Spinal cord (tissue), 9 donors: ENCODE measurements at regions not wholly inside any gene's neighbourhood (a gene's known extent, or its start where the extent isn't known, plus 50 kb on each side); places are given as distances from the start of the nearest gene placed in this dataset.

Source experiments
- DNase-seq, 6 donors: peaks; one replicate each; pipeline versions ENCODE4 v3.0.0 to v3.0.0-alpha.2; 2013 to 2015; ENCODE audit warnings: low spot score in 6 of 6, low read depth in 4 of 6
- H3K27ac ChIP-seq: one replicate; pipeline ENCODE4 v1.5.1; 2013; ENCODE audit warnings: low read depth, low read length, control low read depth
- H3K27me3 ChIP-seq: one replicate; pipeline ENCODE4 v1.6.1; 2013; ENCODE audit warnings: low read length; ENCODE audit not compliant: control insufficient read depth, insufficient read depth
- H3K36me3 ChIP-seq: one replicate; pipeline ENCODE4 v1.6.1; 2013; ENCODE audit warnings: low read length; ENCODE audit not compliant: control insufficient read depth, insufficient read depth
- H3K4me1 ChIP-seq: one replicate; pipeline ENCODE4 v1.6.1; 2013; ENCODE audit warnings: low read length; ENCODE audit not compliant: control insufficient read depth, insufficient read depth
- H3K4me3 ChIP-seq: one replicate; pipeline ENCODE4 v1.5.1; 2013; ENCODE audit warnings: low read depth, low read length, control low read depth
- H3K9me3 ChIP-seq: one replicate; pipeline ENCODE4 v1.6.1; 2013; ENCODE audit warnings: low read length; ENCODE audit not compliant: control insufficient read depth, insufficient read depth
- WGBS: methylation state at CpG from one replicate; pipeline ENCODE4 v1.1.5; 2013; ENCODE audit warnings: missing lambda C conversion rate; ENCODE audit not compliant: insufficient coverage; 5-methylcytosine and 5-hydroxymethylcytosine counted together
- donor health status: healthy.

DNA sequence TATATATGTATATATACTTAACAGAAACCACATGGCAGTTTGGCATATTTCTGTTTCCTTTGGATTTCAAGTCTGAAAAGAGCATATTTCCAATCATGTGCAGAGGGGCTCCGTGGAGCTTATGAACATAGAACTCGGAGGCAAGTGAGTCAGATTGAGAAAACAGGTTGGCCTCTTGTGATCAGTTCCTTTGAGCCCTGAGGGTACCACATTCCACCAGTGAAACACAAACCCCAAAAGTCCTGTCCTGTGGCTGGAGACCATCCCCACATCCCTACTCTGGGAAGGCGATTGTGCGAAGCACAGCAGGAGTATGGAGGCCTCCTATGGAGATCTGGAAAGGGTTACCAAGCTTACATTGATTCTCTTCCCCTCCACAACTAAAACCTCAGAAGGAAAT lies 196.7 kb upstream of the TMEM72 start:
- peaks cover 3% of the 10 kb centered on the region for H3K4me1 ChIP-seq
- H3K36me3 ChIP-seq = no peaks in the 10 kb centered on the region
- 55% methylated on average over 2 of the region's 4 CpGs for WGBS
- H3K27me3 ChIP-seq = no peaks in the 10 kb centered on the region
- no peak for DNase-seq
- H3K9me3 ChIP-seq = peaks cover 4% of the 10 kb centered on the region
- no peak overlapping the region for H3K4me3 ChIP-seq
- H3K27ac ChIP-seq = no peak overlapping the region

DNA sequence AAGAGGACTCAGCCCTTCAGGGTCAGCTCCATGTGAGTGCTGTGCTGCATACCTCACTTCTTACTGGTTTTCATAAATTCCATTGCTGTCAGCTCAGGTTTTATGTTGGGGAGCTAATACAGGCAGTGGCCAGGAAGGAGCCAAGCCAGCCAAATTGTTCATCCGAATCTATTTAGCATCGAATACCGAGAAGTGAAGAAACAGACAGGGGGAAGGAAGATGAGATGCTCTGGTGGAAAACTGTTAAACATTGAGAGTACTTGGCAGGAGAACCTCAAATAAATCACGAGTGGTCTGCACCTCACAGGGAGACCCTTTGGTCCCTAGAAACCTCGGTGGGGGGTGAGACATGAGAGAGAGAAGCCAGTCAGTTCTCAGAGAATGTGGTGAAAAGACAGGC lies 196.0 kb upstream of the TMEM72 start:
- H3K4me1 ChIP-seq = peaks cover 3% of the 10 kb centered on the region
- no peaks in the 10 kb centered on the region for H3K36me3 ChIP-seq
- no peak overlapping the region for H3K27ac ChIP-seq
- H3K4me3 ChIP-seq = no peak overlapping the region
- DNase-seq = no peak
- WGBS = 88% methylated on average over 1 of the region's 5 CpGs
- no peaks in the 10 kb centered on the region for H3K27me3 ChIP-seq
- H3K9me3 ChIP-seq = peaks cover 4% of the 10 kb centered on the region

DNA sequence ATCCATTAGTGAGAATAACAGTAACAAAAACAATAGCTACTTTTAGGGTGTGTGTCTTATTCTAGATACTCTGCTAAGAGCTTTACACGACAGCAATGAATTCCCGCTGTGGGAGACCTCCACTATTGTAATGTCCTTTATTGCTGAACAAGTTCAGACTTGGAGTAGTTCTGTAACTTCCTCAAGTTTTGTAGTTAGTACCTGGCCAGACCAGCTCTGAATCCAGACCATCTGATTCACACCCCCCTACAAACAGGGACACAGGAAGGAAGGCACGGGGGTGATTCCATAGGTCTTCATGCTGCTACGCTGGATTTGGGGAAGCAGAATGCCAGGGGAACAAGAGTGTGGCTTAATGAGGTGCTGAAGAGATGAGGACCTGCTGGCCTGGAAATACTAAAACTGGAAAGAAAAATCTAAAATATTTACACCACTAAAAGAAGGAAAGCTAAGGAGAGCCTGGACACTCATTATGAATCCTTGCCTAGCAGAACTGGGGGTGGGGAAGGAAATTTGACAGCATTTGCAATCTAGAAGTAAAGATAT lies 194.6 kb upstream of the TMEM72 start:
- no peaks in the 10 kb centered on the region for H3K27me3 ChIP-seq
- no peak for DNase-seq
- H3K4me1 ChIP-seq = peaks cover 3% of the 10 kb centered on the region
- H3K4me3 ChIP-seq = no peak overlapping the region
- H3K27ac ChIP-seq = no peak overlapping the region
- H3K36me3 ChIP-seq = no peaks in the 10 kb centered on the region
- peaks cover 4% of the 10 kb centered on the region for H3K9me3 ChIP-seq
- WGBS = no CpG with 5 or more reads among the region's 4 CpGs

DNA sequence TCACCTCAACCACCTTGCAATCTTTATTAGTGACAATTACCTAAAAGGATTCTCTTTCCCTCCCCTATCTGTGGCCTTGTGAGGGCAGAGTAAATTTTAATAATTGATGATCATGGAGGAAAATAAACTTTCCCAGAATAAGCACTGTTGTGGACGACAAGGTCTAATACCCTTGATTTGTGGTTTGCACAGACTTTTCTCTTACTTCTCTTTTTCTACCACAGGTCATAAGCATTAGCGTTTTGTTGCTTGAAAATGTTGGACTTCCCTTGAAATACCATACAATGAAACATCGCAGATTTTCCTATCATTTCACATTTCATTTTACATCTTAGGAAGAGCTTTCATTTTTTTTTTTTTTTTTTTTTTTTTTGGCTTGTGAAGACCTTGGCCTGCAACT lies 188.1 kb upstream of the TMEM72 start:
- Histone ChIP-seq H3K4me3 (no peak overlapping the region), H3K27me3 (no peaks in the 10 kb centered on the region), H3K9me3 (peaks cover 4% of the 10 kb centered on the region), H3K36me3 (no peaks in the 10 kb centered on the region), H3K4me1 (no peaks in the 10 kb centered on the region), H3K27ac (no peak overlapping the region)
- WGBS = no CpG with 5 or more reads among the region's 3 CpGs
- no peak for DNase-seq

DNA sequence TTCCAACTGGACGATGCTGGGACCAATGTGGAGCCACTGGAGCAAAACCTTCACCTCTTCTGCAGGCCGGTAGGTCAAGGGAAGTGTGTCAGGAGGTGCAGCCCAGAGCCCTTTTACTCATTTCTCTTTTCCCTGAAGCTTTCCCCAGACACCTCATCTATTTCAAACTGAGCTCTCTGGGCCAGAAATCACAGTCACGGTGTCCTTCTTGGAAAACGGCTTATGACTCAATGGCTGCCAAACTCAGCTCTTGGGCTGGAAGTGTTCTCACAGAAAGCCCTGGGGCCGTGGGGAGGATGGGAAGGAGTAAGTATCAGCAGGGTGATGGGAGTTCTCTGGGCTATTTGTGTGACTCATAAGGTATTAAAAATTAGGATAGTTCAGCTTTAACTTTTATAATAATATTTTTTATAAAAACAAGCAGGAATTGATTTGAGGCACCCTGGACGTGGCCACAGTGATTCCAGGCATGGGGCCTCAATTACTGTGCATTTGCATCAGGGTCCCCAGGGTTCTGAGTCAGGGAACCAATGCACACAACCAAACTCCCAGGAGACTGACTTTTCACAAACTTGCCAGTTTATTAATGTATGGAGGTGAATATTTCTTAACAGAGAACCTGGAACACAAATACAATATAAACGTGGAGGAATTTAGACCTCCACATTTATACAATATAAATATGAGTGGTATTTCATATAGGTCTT lies 187.4 kb upstream of the TMEM72 start:
- Histone ChIP-seq H3K27me3 (no peaks in the 10 kb centered on the region), H3K4me1 (no peaks in the 10 kb centered on the region), H3K36me3 (no peaks in the 10 kb centered on the region), H3K9me3 (peaks cover 2% of the 10 kb centered on the region), H3K4me3 (no peak overlapping the region), H3K27ac (no peak overlapping the region)
- peak in 1 of 6 donors; percentile 40 for DNase-seq
- 71% methylated on average over 3 of the region's 7 CpGs for WGBS

DNA sequence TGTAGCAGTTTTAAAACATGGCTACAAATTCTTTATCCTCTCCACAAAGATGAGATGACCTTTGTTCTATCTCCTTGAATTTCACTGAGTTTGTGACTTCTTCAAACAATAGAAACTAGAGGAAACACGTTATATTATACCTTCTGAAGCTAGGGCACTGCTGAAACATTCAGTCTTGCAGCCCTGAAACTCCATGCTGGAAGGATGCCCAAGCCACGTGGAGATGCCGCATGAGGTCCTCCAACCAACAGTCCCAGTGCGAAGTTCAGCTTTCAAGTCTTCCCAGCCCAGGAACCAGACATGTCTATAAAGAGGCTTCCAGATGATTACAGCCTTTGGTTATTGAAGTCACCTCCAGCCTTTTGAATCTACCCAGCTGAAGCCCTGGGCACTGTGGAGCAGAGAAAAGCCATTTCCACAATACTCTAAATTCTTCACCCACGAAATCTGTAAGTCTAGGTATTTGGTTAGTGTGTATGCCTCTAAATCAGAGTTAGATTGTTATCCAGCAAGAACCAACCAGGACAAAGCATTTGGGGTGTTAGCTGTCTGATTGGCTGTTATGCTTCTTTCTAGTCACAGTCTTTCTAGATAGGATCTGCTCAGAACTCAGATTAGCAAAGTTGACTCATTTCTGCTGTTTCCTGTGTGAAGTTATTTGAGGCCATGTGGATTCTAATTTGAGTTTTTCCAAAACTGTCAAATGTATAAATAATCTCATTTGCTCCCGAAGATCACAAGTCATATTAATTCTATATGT lies 186.5 kb upstream of the TMEM72 start:
- no peak overlapping the region for H3K4me3 ChIP-seq

DNA sequence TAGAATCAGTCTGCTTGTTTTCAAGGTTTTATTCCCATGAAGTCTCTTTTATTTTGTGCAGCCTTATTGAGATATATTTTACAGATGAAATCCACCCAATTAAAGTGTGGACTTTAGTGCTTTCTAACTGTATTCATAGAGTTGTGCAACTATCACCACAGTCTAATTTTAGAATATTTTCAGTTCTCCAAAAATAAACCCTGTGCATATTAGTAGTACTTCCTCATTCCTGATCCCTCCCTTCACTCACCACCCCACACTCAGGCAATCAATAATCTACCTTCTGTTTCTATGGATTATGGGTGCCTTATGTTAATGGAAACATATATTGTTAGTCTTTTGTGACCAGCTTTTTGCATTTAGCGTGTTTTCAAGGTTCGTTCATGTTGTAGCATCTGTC lies 185.7 kb upstream of the TMEM72 start:
- Histone ChIP-seq H3K36me3 (no peaks in the 10 kb centered on the region), H3K27me3 (no peaks in the 10 kb centered on the region), H3K27ac (no peak overlapping the region), H3K4me3 (no peak overlapping the region), H3K9me3 (no peaks in the 10 kb centered on the region), H3K4me1 (no peaks in the 10 kb centered on the region)
- DNase-seq = no peak
- WGBS = no CpG with 5 or more reads among the region's 2 CpGs

More for the DNA sequence above, 186.5 kb upstream of the TMEM72 start:
- DNase-seq = no peak
- Histone ChIP-seq H3K27ac (no peak overlapping the region), H3K9me3 (no peaks in the 10 kb centered on the region), H3K4me1 (no peaks in the 10 kb centered on the region), H3K36me3 (no peaks in the 10 kb centered on the region), H3K27me3 (no peaks in the 10 kb centered on the region)
- WGBS = 94% methylated on average over 3 of the region's 6 CpGs

DNA sequence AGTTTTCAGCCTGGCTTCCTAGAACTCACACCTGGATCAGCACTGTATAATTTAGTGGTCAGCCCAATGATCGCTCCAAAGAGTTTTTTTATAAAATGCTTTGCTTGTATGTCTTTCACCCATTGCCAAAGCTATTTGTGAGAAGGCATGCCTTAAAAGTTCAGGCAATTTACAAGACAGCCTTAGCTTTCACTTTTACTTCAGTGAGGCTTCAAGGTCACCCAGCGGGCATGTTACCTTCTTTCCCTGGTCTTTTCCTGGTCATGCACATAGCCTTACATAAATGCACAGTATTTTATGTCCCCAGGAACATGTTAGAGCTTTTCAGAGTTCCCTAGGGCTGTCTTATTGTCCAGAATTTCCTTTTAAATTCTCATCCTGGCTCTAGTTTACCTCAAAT lies 179.9 kb upstream of the TMEM72 start:
- H3K4me3 ChIP-seq = no peak overlapping the region
- H3K27ac ChIP-seq = no peak overlapping the region
- no peaks in the 10 kb centered on the region for H3K36me3 ChIP-seq
- H3K27me3 ChIP-seq = no peaks in the 10 kb centered on the region
- H3K9me3 ChIP-seq = no peaks in the 10 kb centered on the region
- 92% methylated on average over 2 of the region's 2 CpGs for WGBS
- no peaks in the 10 kb centered on the region for H3K4me1 ChIP-seq
- no peak for DNase-seq

DNA sequence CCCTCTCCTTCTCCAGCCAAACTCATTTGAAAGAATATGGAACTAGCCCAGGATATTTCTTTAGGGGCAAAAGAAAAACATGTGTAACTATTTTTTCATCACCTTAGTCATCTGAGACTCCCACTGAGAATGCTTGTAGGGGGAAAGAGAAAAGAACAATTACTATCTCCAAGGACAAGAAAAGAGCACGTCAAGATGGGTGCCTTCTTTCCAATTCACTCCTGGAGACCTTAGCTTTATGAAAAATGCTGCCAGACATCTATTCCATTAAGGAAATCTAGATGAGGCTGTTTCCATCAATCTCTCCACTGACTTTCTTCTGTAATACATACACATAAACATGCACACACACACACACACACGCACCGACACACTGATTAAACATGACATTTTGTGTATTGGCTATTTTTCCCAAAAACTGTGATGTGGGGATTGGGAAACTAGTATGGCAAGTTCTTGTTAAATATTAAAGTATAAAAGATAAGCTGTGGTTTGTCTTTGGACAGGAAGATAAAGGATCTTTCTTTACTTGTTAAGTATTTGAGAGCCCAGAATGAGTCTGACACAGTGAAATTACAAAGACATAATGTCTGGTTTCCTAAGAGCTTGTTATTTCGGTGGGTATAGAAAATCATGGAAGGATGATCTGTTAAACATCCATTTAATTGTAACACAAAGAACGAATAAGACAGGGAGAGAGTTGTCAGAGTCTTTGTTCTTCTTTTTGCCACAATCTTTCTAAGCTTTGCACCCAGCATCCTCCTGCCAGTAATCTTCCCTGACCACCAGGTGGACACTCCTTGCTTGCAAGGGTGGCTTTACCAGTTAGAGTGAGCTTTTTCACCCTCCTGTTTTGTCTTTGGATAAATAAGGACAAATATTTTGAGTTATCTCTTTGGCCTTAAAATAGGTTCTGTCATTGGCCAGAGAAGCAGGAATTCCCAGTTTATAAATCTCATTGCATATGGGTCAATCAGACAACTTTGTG lies 177.3 kb upstream of the TMEM72 start:
- DNase-seq = no peak
- no peaks in the 10 kb centered on the region for H3K9me3 ChIP-seq
- H3K4me1 ChIP-seq = no peaks in the 10 kb centered on the region
- H3K27ac ChIP-seq = no peak overlapping the region
- H3K36me3 ChIP-seq = no peaks in the 10 kb centered on the region
- no peaks in the 10 kb centered on the region for H3K27me3 ChIP-seq
- WGBS = no CpG with 5 or more reads among the region's 5 CpGs
- no peak overlapping the region for H3K4me3 ChIP-seq
